NCI-H524 (cell line): ENCODE measurements at regions not wholly inside any gene's neighbourhood (a gene's known extent, or its start where the extent isn't known, plus 50 kb on each side); places are given as distances from the start of the nearest gene placed in this dataset.
A peak's percentile ranks its signal among the peaks of the same experiment; 100 is the strongest.

Experiments
- DNase-seq, 2 experiments: peaks; one replicate each; lab custom pipeline; 2025; lab: John Stamatoyannopoulos, UW

DNA sequence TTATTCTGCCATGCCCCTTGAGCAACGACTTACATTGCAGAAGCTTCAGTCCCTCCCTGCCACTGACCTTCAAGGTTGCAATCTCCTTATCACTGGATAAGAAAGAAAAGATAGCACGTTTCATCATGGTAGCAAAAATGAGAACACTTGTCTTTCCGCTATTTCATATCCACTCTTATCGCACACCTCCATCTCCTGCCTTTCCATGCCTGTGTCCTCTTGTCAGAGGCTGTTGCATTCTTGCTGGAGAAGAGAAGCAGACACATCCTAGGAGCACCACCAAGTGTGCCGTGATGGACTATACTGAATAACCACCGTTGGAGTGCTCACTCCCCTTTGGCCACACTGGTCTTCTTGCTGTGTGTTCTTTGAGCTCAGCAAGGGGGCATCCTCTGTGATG lies 230.6 kb upstream of the IRX3 start:
- no peak for DNase-seq

DNA sequence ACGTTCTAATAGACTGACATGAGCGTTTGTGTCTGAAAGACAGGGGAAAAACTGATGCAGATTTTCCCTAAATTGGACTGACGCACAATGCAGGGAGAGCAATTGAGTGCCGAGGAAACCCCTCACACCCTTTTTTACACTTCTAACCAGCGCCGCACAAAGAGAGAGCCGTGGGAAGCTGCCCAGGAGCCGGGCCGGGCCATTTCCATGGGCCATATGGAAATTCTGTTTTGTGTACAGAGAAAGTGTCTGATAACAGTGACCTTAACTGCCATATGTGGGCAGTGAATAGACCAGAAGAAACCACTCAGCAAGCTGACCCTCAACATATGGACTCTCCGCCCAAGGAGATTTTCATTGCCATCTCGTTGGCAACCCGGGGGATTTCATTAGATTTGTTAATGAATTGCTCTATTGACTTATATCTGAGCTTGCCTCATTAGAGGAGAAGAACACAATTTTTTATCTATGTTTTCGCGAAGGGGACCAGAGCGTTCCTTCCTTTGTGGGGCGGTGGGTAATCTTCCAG lies 225.9 kb upstream of the IRX3 start:
- DNase-seq: peak in 1 of 2 experiments; percentile 63

DNA sequence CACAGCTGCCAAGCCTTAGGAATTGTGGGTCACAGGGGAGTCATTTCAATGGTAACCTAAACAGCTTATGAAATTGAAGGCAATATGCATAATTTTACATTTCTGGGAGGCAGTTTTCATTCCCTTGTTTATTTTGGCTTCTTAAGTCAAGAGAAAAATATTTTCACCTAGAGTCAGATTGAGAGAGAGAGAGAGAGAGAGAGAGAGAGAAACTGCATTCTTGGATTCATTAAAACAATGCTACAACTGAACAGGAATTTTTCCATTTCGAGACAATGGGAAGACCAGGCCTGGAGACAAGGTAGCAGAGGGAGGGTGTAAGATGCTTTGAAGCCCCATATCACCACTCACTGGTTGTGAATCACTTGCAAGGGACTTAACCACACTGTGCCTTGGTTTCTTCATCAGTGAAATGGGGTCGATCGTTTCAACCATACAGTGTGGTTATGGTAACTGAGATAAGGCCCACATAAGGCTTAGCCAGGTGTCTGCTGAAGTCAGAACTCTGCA lies 224.7 kb upstream of the IRX3 start:
- DNase-seq: no peak

DNA sequence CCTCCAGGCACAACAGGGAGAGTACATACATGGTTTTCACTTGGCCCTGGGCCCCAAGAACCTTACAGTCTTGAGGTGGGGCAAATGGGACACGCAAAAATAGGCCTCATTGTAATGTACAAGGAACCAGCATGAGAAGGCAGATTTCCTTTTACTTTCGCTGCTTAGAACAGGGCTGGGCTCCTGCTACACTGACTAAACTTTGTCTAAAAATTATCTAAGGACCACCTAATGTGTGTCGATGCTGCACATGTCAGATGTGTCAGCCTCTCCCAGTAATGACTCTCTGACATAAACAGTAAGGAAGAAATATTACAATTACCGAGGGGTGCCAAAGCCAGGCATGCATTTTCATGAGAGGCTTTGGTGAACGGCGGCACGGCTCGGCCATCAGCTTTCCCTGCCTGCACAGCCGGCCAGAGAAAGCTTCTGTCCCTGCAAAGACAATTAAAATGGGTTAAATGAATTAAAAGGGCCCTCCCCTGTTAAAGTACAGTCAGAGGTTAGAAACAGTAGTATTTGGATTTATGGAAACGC lies 224.2 kb upstream of the IRX3 start:
- no peak for DNase-seq

DNA sequence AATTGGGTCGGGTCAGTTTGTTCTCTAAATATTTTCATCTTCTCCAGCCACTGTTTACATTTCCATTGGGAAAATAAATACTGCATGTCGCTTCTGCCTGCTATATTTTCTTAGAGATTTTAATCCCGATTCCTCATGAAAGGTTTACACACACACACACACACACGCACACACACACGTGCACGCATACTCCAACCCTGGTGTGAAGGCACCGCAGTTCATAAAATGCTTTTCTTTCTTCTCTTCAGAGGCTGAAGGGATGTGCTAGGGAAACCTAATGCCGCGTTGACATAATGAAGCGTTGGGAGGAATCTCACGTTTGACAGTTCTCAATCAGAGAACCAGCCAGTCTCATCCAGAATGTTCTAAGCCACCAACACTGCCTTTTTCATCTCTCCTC lies 222.9 kb upstream of the IRX3 start:
- DNase-seq: no peak

DNA sequence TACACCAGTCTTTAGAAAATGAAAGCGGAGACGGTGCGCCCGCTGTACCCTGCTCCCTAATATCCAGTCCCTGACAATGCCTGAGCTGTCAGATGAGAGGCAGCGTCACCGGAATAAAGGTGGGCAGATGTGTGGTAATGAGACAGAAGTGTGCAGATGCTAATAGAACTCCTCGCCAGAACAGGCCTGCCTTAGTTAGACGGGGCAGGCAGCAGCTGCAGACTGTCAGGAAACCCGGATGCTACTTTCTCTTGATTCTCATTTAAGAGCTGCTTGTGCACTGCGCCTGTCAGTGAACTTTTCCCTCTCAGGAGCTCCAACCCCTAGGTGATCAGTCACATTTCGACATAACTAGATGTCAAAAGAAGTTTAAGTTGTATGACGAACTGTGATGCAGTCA lies 221.8 kb upstream of the IRX3 start:
- peak in 1 of 2 experiments; percentile 50 for DNase-seq

DNA sequence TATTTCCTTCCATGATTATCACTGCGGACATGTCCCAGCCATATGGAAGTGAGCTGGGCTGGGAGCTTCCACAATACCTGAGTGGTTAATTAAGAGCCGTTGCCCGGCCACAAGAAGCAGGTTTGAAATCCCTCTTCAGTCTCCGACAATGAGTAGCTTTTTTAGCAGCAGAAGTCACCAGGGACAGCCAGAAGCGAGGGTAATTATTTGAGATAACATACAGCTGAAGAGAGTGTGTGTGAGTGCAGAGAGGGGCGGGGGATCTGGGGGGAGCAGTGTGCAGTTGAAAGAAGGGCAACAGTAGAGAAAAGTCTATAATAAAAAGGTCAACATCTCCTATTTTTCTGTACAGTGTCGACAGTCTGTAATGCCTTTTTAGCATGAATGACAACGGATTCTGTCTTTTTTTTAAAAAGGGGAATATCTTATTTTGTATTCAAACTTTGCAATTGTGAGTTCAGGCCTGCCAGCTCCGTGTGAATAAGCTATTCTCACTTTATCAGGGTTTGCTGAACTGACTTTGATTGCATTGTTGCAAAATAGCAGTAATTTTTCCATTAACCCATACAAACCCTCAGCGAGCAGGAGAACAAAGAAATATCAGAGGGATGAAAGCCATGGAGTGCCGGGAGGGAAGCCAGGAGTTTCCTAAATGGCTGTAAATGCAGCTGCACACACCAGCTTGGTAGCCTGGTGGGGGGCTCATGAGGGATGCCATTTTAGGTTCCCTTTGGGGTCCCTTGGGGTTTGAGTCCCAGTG lies 220.3 kb upstream of the IRX3 start:
- peak; percentile 92 to 96 for DNase-seq

DNA sequence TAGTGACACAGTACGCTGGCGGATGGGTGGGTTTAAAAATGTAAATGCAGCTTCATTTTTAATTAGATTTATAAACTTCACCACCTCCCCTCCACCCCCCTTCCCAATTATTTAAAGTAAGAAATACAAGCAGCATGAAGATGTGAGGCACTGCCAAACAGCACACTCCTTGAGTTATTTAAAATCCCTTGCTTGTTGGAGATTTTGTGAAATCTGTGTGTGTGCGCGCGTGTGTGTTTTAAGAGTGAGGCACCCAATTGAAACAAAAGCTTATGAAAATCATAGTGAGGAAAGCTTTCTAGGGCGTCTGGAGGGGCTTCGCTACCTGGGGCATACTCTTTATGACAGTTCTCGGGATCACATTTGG lies 219.6 kb upstream of the IRX3 start:
- DNase-seq: peak in 1 of 2 experiments; percentile 39

DNA sequence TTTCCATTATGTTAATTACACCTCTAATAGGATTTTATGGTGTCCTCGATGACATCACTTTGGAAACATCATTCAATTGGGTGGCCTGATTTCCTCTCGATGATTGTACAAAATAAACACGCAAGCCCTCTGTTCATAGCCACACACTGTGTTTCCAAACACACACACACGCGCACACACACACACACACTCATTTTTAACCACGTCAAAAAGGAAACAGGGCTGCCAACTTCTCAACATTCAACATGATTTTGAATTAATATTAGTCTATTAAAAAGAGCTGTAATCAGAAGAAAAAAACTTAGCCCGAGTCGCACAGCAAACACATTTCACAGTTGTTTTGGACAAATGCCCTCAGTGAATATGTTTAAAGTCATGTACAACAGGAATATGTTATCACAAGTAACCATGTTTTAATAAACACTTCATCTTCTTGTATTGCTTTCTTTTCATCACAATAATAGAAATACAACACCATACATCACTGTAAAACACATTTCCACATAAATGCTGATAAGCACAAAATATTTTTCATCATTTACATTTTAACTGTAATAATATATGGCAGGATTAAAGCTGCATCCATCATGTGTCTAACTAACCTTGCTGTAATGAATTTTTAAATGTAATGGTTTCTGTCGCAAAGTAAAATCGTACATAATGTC lies 219.1 kb upstream of the IRX3 start:
- DNase-seq: no peak

DNA sequence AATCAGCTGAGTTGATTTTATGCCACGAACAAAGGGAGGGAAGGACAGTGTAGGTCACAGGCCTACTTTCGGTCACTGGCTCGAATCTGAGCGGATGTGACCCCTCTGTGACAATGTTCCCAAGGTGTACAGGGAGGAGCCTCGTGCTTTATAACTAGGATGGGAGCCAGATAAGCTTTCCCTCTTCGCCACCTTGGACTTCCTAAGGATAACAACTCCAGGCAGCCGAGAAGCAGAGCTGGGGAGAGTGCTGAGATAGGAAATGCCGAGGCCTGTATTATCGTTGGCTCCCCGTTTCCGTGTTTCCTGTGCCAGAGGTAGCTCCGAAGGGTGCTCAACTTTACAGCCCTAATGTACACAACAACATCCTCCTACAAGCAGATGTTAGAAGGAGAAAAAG lies 217.8 kb upstream of the IRX3 start:
- peak; percentile 49 to 58 for DNase-seq

DNA sequence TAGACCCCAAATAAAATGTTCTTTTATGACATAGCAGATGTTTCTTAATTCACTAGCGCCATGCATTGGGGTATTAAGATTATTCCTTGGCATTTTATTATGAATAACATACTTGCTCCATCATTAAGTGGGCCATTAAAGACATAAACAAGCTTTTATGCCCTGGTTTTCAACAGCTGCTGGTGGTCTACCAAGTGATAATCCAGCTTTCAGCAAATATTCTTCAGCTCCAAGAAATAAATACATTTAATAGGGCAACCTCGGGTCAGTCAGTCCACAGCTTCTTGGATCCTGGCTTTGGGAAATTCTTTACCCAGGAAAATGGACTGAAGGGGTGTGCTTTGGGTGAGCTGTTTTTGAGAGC lies 217.3 kb upstream of the IRX3 start:
- DNase-seq: peak; percentile 63 to 92

DNA sequence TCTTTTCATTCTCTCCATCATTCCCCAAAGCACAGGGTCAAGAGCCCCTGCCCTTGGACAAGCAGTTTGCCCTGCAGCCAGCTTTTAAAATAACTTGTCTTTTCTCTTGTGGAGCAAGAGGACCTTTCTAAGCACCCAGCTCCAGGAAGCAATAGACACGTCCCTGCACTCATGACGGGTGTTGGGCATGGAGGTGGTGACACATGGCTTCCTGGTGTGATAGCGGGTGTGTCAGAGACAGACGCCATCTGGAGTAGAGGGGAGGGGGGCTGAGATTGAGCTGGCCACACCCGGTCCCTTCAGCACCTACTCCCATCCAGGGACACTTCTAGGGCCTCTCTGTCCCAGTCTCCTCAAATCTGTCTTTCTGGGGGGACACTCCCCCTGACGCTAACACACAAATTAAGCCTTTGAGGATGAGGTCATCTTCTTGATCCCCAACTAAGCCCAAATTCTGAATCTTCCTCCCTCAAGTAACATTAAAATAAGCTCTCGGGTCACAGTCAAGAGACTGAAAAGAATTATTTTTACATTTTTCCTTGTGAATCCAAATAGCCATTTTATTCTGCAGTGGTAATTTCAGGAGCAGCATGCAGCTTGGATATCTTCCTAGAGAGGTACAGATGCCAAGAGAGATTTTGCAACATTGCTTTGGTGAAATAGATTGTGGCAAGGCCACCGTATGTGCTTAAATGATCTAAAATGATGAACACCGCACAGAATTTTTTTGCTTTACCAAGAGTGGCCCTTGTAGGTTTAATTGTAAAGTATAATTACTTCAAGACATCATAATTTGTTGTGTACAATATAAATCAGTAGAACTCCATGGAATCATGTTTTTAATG lies 216.6 kb upstream of the IRX3 start:
- DNase-seq: peak; percentile 89 to 93

DNA sequence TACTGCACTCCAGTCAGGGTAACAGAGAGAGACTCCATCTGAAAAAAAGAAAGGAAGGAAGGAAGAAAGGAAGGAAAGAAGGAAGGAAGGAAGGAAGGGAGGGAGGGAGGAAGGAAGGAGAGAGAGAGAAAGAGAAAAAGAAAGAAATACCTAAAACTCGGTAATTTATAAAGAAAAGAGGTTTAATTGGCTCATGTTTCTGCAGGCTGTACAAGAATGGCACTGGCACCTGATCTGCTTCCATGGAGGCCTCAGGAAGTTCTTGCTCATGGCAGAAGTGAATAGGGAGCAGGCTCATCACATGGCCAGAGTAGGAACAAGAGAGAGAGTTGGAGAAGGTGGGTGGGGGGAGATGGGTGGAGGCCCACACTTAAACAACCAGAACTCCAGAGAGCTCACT lies 215.2 kb upstream of the IRX3 start:
- no peak for DNase-seq

DNA sequence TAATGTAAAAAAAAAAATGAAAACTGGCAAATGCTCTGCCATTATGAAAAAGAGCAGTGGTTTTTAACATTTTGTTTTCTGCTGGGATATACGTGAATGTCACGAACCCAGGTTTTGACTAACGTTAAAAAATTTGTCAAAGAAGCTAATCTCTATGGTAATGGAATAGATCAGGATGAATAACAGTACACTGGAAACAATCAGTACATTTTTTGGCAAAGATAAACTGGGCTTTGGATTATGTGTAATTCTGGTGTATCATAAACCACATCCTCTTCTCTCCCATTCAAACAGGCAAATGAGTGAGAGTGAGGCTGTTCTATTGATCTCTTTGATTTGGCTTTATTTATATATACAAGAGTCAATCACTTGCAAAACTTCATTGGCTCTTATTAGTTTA lies 207.0 kb upstream of the IRX3 start:
- DNase-seq: no peak

DNA sequence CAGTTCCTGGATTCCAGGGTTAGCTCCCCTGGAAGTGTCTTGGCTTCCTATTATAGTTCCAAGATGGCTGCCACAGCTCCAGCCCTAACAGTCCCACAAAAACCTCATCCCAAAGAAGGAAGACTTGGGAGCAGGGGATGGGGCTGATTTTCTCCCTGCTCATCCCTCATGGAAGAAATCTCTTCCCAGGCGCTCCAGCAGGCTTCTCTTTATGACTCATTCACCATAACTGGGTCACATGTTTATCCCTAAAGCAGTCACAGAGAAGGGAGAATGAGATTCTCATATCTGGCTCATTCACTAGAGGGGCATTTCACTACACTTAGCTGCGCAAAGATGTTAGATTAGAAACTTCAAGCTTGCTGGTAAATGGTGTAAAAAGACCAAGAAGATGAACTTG lies 206.5 kb upstream of the IRX3 start:
- no peak for DNase-seq

DNA sequence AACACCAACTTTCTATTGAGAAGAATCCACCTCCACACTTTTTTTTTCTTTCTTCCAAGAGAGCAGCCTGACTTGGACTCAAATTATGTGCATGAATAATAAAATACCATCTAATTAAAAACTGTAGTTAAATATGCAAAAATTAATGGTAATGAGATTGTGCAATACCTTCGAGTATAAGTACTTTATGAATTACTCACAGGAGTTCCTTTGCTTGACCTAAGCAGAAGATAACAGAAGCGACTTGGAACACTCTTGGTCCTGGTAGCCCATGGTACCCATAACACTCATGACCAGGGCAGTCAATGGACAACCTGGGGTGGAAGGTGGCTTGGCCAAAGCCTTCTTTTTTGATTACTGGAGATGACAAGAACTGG lies 203.5 kb upstream of the IRX3 start:
- no peak for DNase-seq

DNA sequence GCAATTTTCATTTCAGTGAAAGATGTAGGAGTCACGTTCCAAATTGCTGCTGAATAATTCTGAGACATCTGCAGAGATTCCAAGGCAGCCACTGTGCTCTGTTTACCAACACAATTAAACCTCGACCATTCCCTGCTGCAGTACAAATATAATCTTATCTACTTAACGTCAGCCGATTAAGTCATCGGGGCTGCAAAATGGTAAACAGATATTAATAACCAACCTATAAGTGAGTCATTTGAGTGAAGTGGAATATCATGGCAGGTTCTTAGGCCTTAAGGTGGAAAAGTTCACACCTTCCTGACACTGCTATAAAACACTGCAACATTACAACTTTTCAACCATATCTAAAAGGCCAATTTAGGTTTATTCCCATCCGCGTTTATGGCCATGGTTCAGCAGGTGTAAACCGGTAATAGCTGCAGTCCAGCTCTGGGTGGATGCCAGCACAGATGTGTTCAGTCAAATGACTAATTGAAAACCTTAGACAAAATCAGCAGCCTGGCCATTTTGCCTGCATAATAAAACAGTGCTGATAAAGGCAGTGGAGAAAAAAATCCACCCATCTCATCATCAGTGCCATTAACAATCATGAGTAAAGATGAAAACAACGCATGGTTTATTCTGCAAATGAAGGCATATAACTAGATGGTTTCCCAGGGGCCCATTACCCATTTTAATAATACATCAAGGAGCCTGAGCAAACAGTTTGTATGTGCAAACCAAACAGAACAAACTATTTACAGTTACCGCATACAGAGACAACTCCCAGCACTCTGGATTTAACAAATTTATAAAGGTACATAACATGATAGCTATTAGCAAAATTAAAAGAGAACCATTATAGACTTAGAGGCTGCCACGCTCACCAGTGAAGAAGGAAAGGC lies 202.9 kb upstream of the IRX3 start:
- DNase-seq: peak in 1 of 2 experiments; percentile 33

DNA sequence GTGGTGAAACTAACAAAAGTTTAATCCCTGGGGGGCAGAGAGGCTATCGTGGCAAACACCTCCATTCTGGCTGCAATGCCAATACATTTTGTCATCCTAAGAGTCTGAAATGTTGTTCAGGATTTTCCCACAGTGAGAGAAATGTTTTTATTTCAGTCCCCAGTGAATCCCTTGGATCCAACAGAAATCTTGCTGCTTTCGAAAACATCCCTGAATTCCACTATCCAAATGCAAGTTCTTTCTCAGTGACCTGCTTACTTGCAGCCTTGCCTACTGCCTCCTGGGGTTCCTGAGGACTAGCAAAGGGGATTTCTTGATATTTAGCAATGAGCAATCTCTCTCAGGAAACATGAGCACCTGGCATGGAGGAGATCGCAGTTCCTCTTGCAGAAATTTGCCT lies 202.1 kb upstream of the IRX3 start:
- no peak for DNase-seq

DNA sequence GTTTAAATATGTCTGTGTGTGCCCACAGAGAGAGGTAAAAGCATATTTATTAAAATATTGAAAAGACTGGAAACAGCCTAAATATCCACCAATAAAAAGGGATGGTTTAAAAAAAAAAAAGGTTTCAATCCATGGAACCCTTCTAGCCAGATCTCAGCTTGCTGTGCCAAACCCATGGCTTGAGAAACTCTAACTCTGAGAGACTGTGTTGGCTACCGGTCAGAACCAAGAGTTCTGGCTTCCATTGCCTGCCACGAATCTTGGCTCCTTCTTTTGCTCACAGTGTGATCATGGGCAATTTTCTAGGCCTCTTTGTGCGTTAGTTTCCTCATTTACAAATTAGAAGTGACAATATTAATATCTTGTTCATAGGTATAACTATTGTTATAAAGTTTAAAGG lies 201.3 kb upstream of the IRX3 start:
- DNase-seq: no peak

DNA sequence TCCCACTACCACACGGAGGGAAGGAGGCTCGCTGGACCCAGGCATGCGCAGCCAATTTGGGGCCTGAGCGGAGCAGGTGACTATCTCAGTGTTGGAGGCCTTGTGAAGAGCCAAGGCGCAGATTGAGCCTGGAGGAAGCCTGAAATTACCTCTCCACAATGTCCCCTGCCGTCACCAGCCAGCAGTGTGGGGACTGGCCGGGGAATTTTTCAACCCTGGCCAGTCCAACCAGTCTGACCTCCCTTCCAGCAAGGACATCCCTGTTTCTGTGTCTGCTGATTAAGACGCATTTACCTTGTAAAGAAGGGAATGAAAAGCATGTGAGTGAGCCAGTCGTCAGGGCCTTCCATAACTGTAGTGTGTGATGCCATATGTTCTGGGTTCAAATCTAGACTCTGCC lies 198.1 kb upstream of the IRX3 start:
- DNase-seq: no peak

DNA sequence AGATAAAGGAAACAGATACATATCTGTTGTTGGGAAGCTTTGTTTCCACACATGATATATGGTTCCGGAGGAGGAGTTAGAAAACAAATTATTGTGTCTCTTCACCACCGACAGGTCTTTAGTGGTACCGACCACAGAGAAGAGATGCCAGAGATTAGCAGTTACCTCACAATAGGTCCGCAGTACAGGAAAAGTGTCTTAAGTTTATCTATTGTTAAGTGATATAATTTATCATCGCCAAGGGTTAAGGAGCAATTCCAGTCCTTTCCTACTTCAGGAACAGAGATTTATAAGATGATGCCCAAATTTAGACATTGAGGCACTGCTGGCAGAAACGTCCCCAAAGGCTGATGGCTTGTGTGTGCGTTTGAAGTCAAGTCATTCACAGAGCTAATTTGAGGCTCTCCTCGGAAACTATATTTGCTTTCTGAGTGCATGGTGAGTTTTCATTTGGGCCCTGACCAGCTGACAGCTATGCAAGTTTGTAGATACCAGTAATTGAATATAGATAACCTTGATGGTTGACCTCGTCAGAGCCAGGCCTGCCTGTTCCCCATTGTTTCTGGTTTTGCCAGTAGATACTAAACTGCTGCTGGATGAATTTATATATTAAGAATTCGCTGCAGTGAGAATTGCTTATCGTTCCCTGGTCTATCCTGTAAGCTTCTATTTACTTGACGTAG lies 196.4 kb upstream of the IRX3 start:
- no peak for DNase-seq
